GM12878 (cell line): ENCODE measurements at regions not wholly inside any gene's neighbourhood (a gene's known extent, or its start where the extent isn't known, plus 50 kb on each side); places are given as distances from the start of the nearest gene placed in this dataset.

Source experiments
- ATAC-seq: fragments of 200-7000 bp; cut with Tn5 transposase; 3 replicates; pipeline ENCODE4 v1.9.1; 2020; ENCODE audit warnings: mild to moderate bottlenecking, moderate library complexity
- BruUV-seq: library from RNA; stranded (reverse); fragments of 400-500 nt; replicated peaks from 2 replicates; lab custom pipeline; 2021; lab: Mats Ljungman, UMichigan
- CTCF ChIA-PET: fragments of 300-600 bp; sonication (Branson Sonifier 250); formaldehyde crosslinking; extraction: SDS; loops from one replicate; lab custom pipeline; 2021; ENCODE audit warnings: inconsistent platforms; lab: Yijun Ruan, JAX
- POLR2A ChIA-PET: fragments of 350-600 bp; formaldehyde crosslinking; extraction: SDS; loops from one replicate; lab custom pipeline; 2021; ENCODE audit warnings: inconsistent platforms; lab: Charles Lee
- RAD21 ChIA-PET: fragments of 300-600 bp; sonication (Branson Sonifier 250); formaldehyde crosslinking; loops from one replicate; lab custom pipeline; 2023; ENCODE audit warnings: antibody characterized with exemption; ENCODE audit not compliant: unreplicated experiment; lab: Charles Lee
- SMC1A ChIA-PET: fragments of 300-600 bp; sonication (Branson Sonifier 250); formaldehyde crosslinking; loops from one replicate; lab custom pipeline; 2023; ENCODE audit not compliant: unreplicated experiment, uncharacterized antibody; lab: Charles Lee
- DNase-seq: peaks from one replicate; pipeline ENCODE4 v3.0.0-alpha.2; 2011; ENCODE audit warnings: low read depth, low spot score
- FAIRE-seq: peaks from 3 replicates; lab custom pipeline; 2011; peaks lifted over from hg19 to GRCh38; lab: Jason Lieb, UNC
- H2AFZ ChIP-seq: 2 replicates; pipeline ENCODE4 v1.6.0; 2011; ENCODE audit warnings: low read depth, low read length, control low read depth; ENCODE audit not compliant: control insufficient read depth
- H3K27ac ChIP-seq: 2 replicates; pipeline ENCODE4 v1.5.1; 2011; ENCODE audit warnings: control low read depth; ENCODE audit not compliant: control insufficient read depth, insufficient read depth
- H3K27me3 ChIP-seq, 2 experiments: replicated peaks in 1 of 2; 2 replicates each; pipeline versions ENCODE4 v1.6.0 to v1.6.1; 2011; ENCODE audit warnings: low read length in 1 of 2; ENCODE audit not compliant: control insufficient read depth in 2 of 2, insufficient read depth in 2 of 2
- H3K36me3 ChIP-seq, 2 experiments: 2 replicates each; pipeline ENCODE4 v1.5.1; 2011; ENCODE audit warnings: low read length in 1 of 2; ENCODE audit not compliant: control insufficient read depth in 2 of 2, insufficient read depth in 2 of 2
- H3K4me1 ChIP-seq: 2 replicates; pipeline ENCODE4 v1.6.1; 2011; ENCODE audit warnings: mild to moderate bottlenecking, low read length, moderate library complexity, mixed read lengths; ENCODE audit not compliant: control insufficient read depth, insufficient read depth
- H3K4me2 ChIP-seq: 2 replicates; pipeline ENCODE4 v1.6.0; 2011; ENCODE audit warnings: control low read depth; ENCODE audit not compliant: control insufficient read depth, insufficient read depth
- H3K4me3 ChIP-seq: fragments of 200-600 bp; sonication (generic); 2 replicates; pipeline ENCODE4 v1.5.1; 2016
- H3K79me2 ChIP-seq: 2 replicates; pipeline ENCODE4 v1.6.0; 2011; ENCODE audit warnings: low read length; ENCODE audit not compliant: control insufficient read depth, insufficient read depth
- H3K9ac ChIP-seq: 2 replicates; pipeline ENCODE4 v1.8.0; 2011; ENCODE audit warnings: low read length, control low read depth, mixed read lengths; ENCODE audit not compliant: control insufficient read depth, insufficient read depth
- H3K9me3 ChIP-seq: replicated peaks from 3 replicates; pipeline ENCODE4 v1.5.1; 2011; ENCODE audit warnings: mild to moderate bottlenecking, low read length; ENCODE audit not compliant: control insufficient read depth, insufficient read depth
- H4K20me1 ChIP-seq: 2 replicates; pipeline ENCODE4 v1.6.0; 2011; ENCODE audit not compliant: control insufficient read depth, insufficient read depth
- BRCA1 ChIP-seq: IDR thresholded peaks from 2 replicates; pipeline ENCODE4 v1.6.1; 2011; ENCODE audit warnings: low read depth, low read length, improper control_type of control experiment
- CHD2 ChIP-seq: IDR thresholded peaks from 2 replicates; pipeline ENCODE4 v1.6.1; 2011; ENCODE audit warnings: low read depth, low read length, improper control_type of control experiment, borderline replicate concordance
- EP300 ChIP-seq, 2 experiments: fragments of 150-350 bp in 1 of 2; IDR thresholded peaks; 2 replicates each; pipeline ENCODE4 v1.6.1; 2011 to 2012; ENCODE audit warnings: low read depth in 2 of 2, low read length in 2 of 2, borderline replicate concordance in 1 of 2, improper control_type of control experiment in 1 of 2, inconsistent platforms in 1 of 2; ENCODE audit not compliant: control insufficient read depth in 1 of 2
- GATAD2B ChIP-seq: fragments of 450-650 bp; conservative IDR thresholded peaks from 2 replicates; pipeline ENCODE4 v1.6.1; 2017; ENCODE audit warnings: low read depth, mild to moderate bottlenecking, moderate library complexity
- JUND ChIP-seq: IDR thresholded peaks from 2 replicates; pipeline ENCODE4 v1.6.1; 2012; ENCODE audit warnings: low read depth, mild to moderate bottlenecking, low read length, improper control_type of control experiment, moderate library complexity
- KDM1A ChIP-seq: fragments of 200-600 bp; sonication (generic); IDR thresholded peaks from 2 replicates; pipeline ENCODE4 v1.6.1; 2016; ENCODE audit warnings: borderline replicate concordance
- MTA3 ChIP-seq: IDR thresholded peaks from 2 replicates; pipeline ENCODE4 v1.6.1; 2012; ENCODE audit warnings: low read length, inconsistent platforms, borderline replicate concordance
- NFYA ChIP-seq: IDR thresholded peaks from 2 replicates; pipeline ENCODE4 v1.6.1; 2011; ENCODE audit warnings: low read depth, mild to moderate bottlenecking, low read length, improper control_type of control experiment, borderline replicate concordance
- NR2C2 ChIP-seq: IDR thresholded peaks from 2 replicates; pipeline ENCODE4 v1.6.1; 2011; ENCODE audit warnings: borderline replicate concordance, low read depth; ENCODE audit not compliant: control insufficient read depth, insufficient read length
- RBBP5 ChIP-seq: fragments of 200-600 bp; sonication (generic); conservative IDR thresholded peaks from 2 replicates; pipeline ENCODE4 v1.6.1; 2016
- RCOR1 ChIP-seq: conservative IDR thresholded peaks from 2 replicates; pipeline ENCODE4 v1.6.1; 2012; ENCODE audit warnings: low read depth, low read length, improper control_type of control experiment
- TCF7 ChIP-seq: IDR thresholded peaks from 2 replicates; pipeline ENCODE4 v1.6.1; 2014; ENCODE audit warnings: antibody characterized with exemption, borderline replicate concordance
- WRNIP1 ChIP-seq: IDR thresholded peaks from 2 replicates; pipeline ENCODE4 v1.6.1; 2011; ENCODE audit warnings: low read depth, low read length, improper control_type of control experiment, borderline replicate concordance
- ZBED1 ChIP-seq: IDR thresholded peaks from 2 replicates; pipeline ENCODE4 v1.6.1; 2016; ENCODE audit warnings: borderline replicate concordance
- ZNF24 ChIP-seq: fragments of 450-650 bp; IDR thresholded peaks from 2 replicates; pipeline ENCODE4 v1.6.1; 2017; ENCODE audit warnings: antibody characterized with exemption, mild to moderate bottlenecking
- WGBS: methylation state at CpG from one replicate; pipeline ENCODE4 v1.1.6; 2016; ENCODE audit warnings: low lambda C conversion rate; ENCODE audit not compliant: insufficient replicate concordance, insufficient coverage; ENCODE audit errors: missing lambda C conversion rate; 5-methylcytosine and 5-hydroxymethylcytosine counted together
- in situ Hi-C: fragments of 300-500 bp; cut with MboI; formaldehyde crosslinking; loops from 9 replicates; pipeline ENCODE4 v1.14.3; 2018; ENCODE audit warnings: mixed read lengths
- intact Hi-C: fragments of 100-400 bp; cut with micrococcal nuclease; formaldehyde crosslinking; loops from one replicate; pipeline ENCODE4 v1.14.2; 2022; ENCODE audit not compliant: unreplicated experiment
- TF ChIP-seq, protein P1 (sequence below): fragments of 450-650 bp; IDR thresholded peaks from 2 replicates; pipeline ENCODE4 v1.6.1; 2017; ENCODE audit warnings: mild to moderate bottlenecking
- TF ChIP-seq, protein P2 (sequence below): fragments of 450-650 bp; IDR thresholded peaks from 2 replicates; pipeline ENCODE4 v1.6.1; 2017; ENCODE audit warnings: low read depth, mild to moderate bottlenecking, moderate library complexity
- TF ChIP-seq, protein P3 (sequence below): IDR thresholded peaks from 2 replicates; pipeline ENCODE4 v1.6.1; 2011; ENCODE audit warnings: low read depth, mild to moderate bottlenecking, low read length, moderate library complexity, borderline replicate concordance; ENCODE audit errors: extremely low read depth

DNA sequence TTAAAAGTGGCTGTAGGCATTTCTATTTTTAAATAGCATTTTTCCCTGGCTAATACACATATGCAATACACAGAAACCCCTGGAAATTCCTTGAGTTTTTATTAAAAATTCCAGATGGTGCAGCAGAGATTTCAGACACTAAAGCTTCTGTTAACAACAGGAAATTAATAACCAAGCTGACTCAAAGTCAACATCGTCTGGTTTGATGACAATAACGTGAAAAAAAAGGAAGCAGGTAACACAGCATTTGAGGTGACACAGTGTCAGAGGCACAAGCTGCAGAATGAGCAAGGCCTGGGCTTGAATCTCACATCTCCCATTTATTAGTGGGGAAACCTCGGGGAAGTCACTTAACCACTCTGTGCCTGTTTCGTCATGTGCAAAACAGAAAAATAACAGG is 64.6 kb upstream of the GJB5 start (continued):
- TF ChIP-seq, protein P1, sequence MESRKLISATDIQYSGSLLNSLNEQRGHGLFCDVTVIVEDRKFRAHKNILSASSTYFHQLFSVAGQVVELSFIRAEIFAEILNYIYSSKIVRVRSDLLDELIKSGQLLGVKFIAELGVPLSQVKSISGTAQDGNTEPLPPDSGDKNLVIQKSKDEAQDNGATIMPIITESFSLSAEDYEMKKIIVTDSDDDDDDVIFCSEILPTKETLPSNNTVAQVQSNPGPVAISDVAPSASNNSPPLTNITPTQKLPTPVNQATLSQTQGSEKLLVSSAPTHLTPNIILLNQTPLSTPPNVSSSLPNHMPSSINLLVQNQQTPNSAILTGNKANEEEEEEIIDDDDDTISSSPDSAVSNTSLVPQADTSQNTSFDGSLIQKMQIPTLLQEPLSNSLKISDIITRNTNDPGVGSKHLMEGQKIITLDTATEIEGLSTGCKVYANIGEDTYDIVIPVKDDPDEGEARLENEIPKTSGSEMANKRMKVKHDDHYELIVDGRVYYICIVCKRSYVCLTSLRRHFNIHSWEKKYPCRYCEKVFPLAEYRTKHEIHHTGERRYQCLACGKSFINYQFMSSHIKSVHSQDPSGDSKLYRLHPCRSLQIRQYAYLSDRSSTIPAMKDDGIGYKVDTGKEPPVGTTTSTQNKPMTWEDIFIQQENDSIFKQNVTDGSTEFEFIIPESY: no peak
- TF ChIP-seq, all 136 proteins: peak for 0

DNA sequence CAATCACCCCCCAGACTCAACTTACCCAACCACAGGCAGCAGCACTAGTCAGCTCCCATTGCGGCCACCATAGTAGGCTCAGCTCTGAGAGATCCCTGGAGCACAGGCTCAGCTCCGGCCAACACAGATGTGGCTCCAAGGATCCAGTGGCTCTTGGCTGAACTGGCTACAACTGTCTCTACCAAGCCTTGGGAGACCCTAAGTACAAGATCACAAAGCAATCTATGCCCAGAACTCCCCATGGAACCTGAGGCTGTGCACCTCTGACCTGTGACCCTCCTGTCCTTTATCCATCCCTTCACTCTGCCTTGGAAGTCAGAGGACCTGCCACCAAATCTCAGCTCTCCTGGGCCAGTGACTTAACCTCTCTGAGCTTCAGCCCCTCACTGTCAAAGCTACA is 61.8 kb upstream of the GJB5 start:
- WGBS: 33% methylated on average over 2 of the region's 2 CpGs
- no peak for FAIRE-seq
- no peak for TF ChIP-seq NFYA
- no peak for TF ChIP-seq RBBP5
- no peak for TF ChIP-seq ZNF24
- TF ChIP-seq, protein P2, sequence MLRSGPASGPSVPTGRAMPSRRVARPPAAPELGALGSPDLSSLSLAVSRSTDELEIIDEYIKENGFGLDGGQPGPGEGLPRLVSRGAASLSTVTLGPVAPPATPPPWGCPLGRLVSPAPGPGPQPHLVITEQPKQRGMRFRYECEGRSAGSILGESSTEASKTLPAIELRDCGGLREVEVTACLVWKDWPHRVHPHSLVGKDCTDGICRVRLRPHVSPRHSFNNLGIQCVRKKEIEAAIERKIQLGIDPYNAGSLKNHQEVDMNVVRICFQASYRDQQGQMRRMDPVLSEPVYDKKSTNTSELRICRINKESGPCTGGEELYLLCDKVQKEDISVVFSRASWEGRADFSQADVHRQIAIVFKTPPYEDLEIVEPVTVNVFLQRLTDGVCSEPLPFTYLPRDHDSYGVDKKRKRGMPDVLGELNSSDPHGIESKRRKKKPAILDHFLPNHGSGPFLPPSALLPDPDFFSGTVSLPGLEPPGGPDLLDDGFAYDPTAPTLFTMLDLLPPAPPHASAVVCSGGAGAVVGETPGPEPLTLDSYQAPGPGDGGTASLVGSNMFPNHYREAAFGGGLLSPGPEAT: no peak
- no peak for TF ChIP-seq NR2C2
- TF ChIP-seq ZBED1: no peak
- no peak for TF ChIP-seq JUND
- no peak for TF ChIP-seq TCF7
- TF ChIP-seq KDM1A: no peak
- TF ChIP-seq BRCA1: no peak
- TF ChIP-seq RCOR1: no peak
- no peak for TF ChIP-seq MTA3
- no peak for TF ChIP-seq EP300 (IDR thresholded peaks at IDR 0.05; ENCODE audit: borderline replicate concordance in 1 of 2, control insufficient read depth in 1 of 2, low read depth in 2 of 2, low read length in 2 of 2)
- TF ChIP-seq, protein P3, sequence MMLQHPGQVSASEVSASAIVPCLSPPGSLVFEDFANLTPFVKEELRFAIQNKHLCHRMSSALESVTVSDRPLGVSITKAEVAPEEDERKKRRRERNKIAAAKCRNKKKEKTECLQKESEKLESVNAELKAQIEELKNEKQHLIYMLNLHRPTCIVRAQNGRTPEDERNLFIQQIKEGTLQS: no peak
- TF ChIP-seq GATAD2B: no peak
- TF ChIP-seq WRNIP1: no peak
- TF ChIP-seq CHD2: no peak

More for the DNA sequence above, 61.8 kb upstream of the GJB5 start:
- H3K27ac ChIP-seq: no peak overlapping the region
- H4K20me1 ChIP-seq: no peaks in the 10 kb centered on the region; the same call in 1 of the 2 replicates
- ChIA-PET CTCF (interaction anchor here (0.9 to 2.0 kb wide), 2 partner anchors 9 to 16 kb away, joined by 3 to 9 read pairs; no protein-coding TSS in a partner anchor), POLR2A (no interaction called here), SMC1A (interaction anchor here (1.4 kb wide), 1 partner anchor 10 kb away, joined by 3 read pairs; no protein-coding TSS in a partner anchor), RAD21 (no interaction called here)
- BruUV-seq: no TSS peak
- DNase-seq (no peak), ATAC-seq (no peak)
- no peak overlapping the region for H3K9ac ChIP-seq
- H3K27me3 ChIP-seq: peaks cover 0 to 3% of the 10 kb centered on the region in 2 experiments; a peak in 2 of 4 replicates
- in situ Hi-C loops: no loop called here
- H3K79me2 ChIP-seq: no peaks in the 10 kb centered on the region
- H2AFZ ChIP-seq: no peak overlapping the region
- H3K9me3 ChIP-seq: no peaks in the 10 kb centered on the region
- H3K4me1 ChIP-seq: no peaks in the 10 kb centered on the region
- H3K36me3 ChIP-seq: no peaks in the 10 kb centered on the region
- H3K4me3 ChIP-seq: no peak overlapping the region
- intact Hi-C loops: no loop called here
- H3K4me2 ChIP-seq: no peak overlapping the region
